GM19043 (cell line): ENCODE measurements at regions not wholly inside any gene's neighbourhood (a gene's known extent, or its start where the extent isn't known, plus 50 kb on each side); places are given as distances from the start of the nearest gene placed in this dataset.

Experiments used
- ATAC-seq: cut with Tn5 transposase; IDR thresholded peaks from one replicate; pipeline ENCODE4 v1.9.1; 2021; ENCODE audit warnings: low read depth; ENCODE audit not compliant: unreplicated experiment

- no peak for ATAC-seq
These were observed 660.6 kb upstream of the ADGRL4 start for GRCh38 chr1:79667166-79667565.

- no peak for ATAC-seq
These were observed 657.4 kb upstream of the ADGRL4 start for GRCh38 chr1:79663916-79664315.

- ATAC-seq = no peak
These were observed 656.1 kb upstream of the ADGRL4 start for GRCh38 chr1:79662596-79662995.

- ATAC-seq = no peak
These were observed 653.6 kb upstream of the ADGRL4 start for GRCh38 chr1:79660129-79660528.

GRCh38 chr1:79657951-79658658 is 651.6 kb upstream of the ADGRL4 start:
- no peak for ATAC-seq

- ATAC-seq = no peak
These were observed 649.3 kb upstream of the ADGRL4 start for GRCh38 chr1:79655876-79656275.

GRCh38 chr1:79652426-79652825 is 645.9 kb upstream of the ADGRL4 start:
- no peak for ATAC-seq

GRCh38 chr1:79648126-79648525 is 641.6 kb upstream of the ADGRL4 start:
- no peak for ATAC-seq

- no peak for ATAC-seq
These were observed 640.4 kb upstream of the ADGRL4 start for GRCh38 chr1:79646880-79647279.

- peak; percentile 98 for ATAC-seq
These were observed 631.9 kb upstream of the ADGRL4 start for GRCh38 chr1:79638382-79638781.

GRCh38 chr1:79633456-79633855 is 626.9 kb upstream of the ADGRL4 start:
- peak; percentile 42 for ATAC-seq

- no peak for ATAC-seq
These were observed 622.9 kb upstream of the ADGRL4 start for GRCh38 chr1:79629414-79629813.

- ATAC-seq = no peak
These were observed 611.2 kb upstream of the ADGRL4 start for GRCh38 chr1:79617777-79618176.

GRCh38 chr1:79614762-79615161 is 608.2 kb upstream of the ADGRL4 start:
- ATAC-seq = no peak

- ATAC-seq = no peak
These were observed 607.6 kb upstream of the ADGRL4 start for GRCh38 chr1:79614106-79614505.

- no peak for ATAC-seq
These were observed 606.5 kb upstream of the ADGRL4 start for GRCh38 chr1:79613046-79613445.

- ATAC-seq = no peak
These were observed 598.1 kb upstream of the ADGRL4 start for GRCh38 chr1:79604490-79605198.

- no peak for ATAC-seq
These were observed 597.3 kb upstream of the ADGRL4 start for GRCh38 chr1:79603843-79604242.

GRCh38 chr1:79599257-79599656 is 592.7 kb upstream of the ADGRL4 start:
- ATAC-seq = no peak

- ATAC-seq = no peak
These were observed 589.4 kb upstream of the ADGRL4 start for GRCh38 chr1:79595931-79596330.

GRCh38 chr1:79594121-79594698 is 587.7 kb upstream of the ADGRL4 start:
- no peak for ATAC-seq

- ATAC-seq = no peak
These were observed 586.2 kb upstream of the ADGRL4 start for GRCh38 chr1:79592707-79593106.
